ENCODE measurements at regions not wholly inside any gene's neighbourhood (a gene's known extent, or its start where the extent isn't known, plus 50 kb on each side); places are given as distances from the start of the nearest gene placed in this dataset.
A peak's percentile ranks its signal among the peaks of the same experiment; 100 is the strongest.

GRCh38 chr6:25147223-25147622 lies 132.0 kb upstream of the CARMIL1 start:
- Histone ChIP-seq H3K9ac (ENCODE audit: low read length) (no peak overlapping the region), H3K9me3 (ENCODE audit: control extremely low read depth in 1 of 3, control insufficient read depth in 2 of 3, insufficient read depth in 1 of 3, low read length in 2 of 3) (peaks cover 0 to 1% (median 0%) of the 10 kb centered on the region in 3 donors), H3K79me2 (ENCODE audit: control insufficient read depth, insufficient read depth, low read length) (no peaks in the 10 kb centered on the region), H3K4me3 (ENCODE audit: control extremely low read depth in 1 of 5, extremely low read depth in 1 of 5, insufficient read depth in 1 of 5, low read depth in 2 of 5, low read length in 4 of 5) (no peak overlapping the region), H4K20me1 (ENCODE audit: control insufficient read depth, insufficient read depth, low read length, poor library complexity, severe bottlenecking) (no peaks in the 10 kb centered on the region), H3K4me2 (replicated peaks; ENCODE audit: low read depth, low read length, poor library complexity, severe bottlenecking) (peak overlapping the region; percentile 43), H2AFZ (ENCODE audit: insufficient read depth, low read depth, low read length, poor library complexity, severe bottlenecking) (no peak overlapping the region), H3K36me3 (replicated peaks in 1 of 2; ENCODE audit: control extremely low read depth in 1 of 2, control insufficient read depth in 1 of 2, extremely low read depth in 1 of 2, insufficient read depth in 2 of 2, low read length in 1 of 2) (no peaks in the 10 kb centered on the region), H3K27ac (ENCODE audit: low read length in 2 of 2) (no peak overlapping the region), H3K27me3 (replicated peaks in 1 of 4; ENCODE audit: control extremely low read depth in 1 of 4, control insufficient read depth in 3 of 4, insufficient read depth in 4 of 4, low read length in 3 of 4) (no peaks in the 10 kb centered on the region), H3K4me1 (ENCODE audit: control insufficient read depth in 2 of 2, insufficient read depth in 2 of 2, low read length in 2 of 2) (peaks cover 6 to 16% of the 10 kb centered on the region in 2 donors)
- Mint-ChIP-seq H3K27ac (peak overlapping the region; percentile 41), H3K9me3 (ENCODE audit: insufficient read depth) (peaks cover 4% of the 10 kb centered on the region), H3K4me3 (peak overlapping the region; percentile 41), H3K27me3 (no peaks in the 10 kb centered on the region), H3K4me1 (peaks cover 22% of the 10 kb centered on the region)
- ChIA-PET CTCF (interaction anchor here (0.5 to 1.0 kb wide), 3 partner anchors 8 to 799 kb away, joined by 3 to 4 read pairs (median 4); no protein-coding TSS in a partner anchor), POLR2A (no interaction called here)
- ATAC-seq (ENCODE audit: low read depth) (peak; percentile 88), DNase-seq (peak; percentile 55)
- intact Hi-C loops (cut with micrococcal nuclease) = loop anchor here (1.0 to 5.0 kb wide), 2 partner anchors 9 to 815 kb away; partner anchors contain the start of gene TRIM38
- TF ChIP-seq EZH2 (IDR thresholded peaks at IDR 0.05; ENCODE audit: borderline replicate concordance, insufficient read depth, low read depth, low read length, poor library complexity, severe bottlenecking) (no peak), CTCF (IDR thresholded peaks at IDR 0.05) (no peak)

- no peaks in the 10 kb centered on the region for H3K36me3 ChIP-seq (replicated peaks in 1 of 2; ENCODE audit: control extremely low read depth in 1 of 2, control insufficient read depth in 1 of 2, extremely low read depth in 1 of 2, insufficient read depth in 2 of 2, low read length in 1 of 2)
- H3K4me3 Mint-ChIP-seq = no peak overlapping the region
- H4K20me1 ChIP-seq (ENCODE audit: control insufficient read depth, insufficient read depth, low read length, poor library complexity, severe bottlenecking) = no peaks in the 10 kb centered on the region
- H3K27ac Mint-ChIP-seq = no peak overlapping the region
- H3K4me3 ChIP-seq (ENCODE audit: control extremely low read depth in 1 of 5, extremely low read depth in 1 of 5, insufficient read depth in 1 of 5, low read depth in 2 of 5, low read length in 4 of 5) = no peak overlapping the region
- WGBS (ENCODE audit: insufficient coverage) = no CpG with 5 or more reads among the region's 1 CpG
- peaks cover 0 to 6% (median 1%) of the 10 kb centered on the region in 3 donors for H3K9me3 ChIP-seq (ENCODE audit: control extremely low read depth in 1 of 3, control insufficient read depth in 2 of 3, insufficient read depth in 1 of 3, low read length in 2 of 3)
- peaks cover 22% of the 10 kb centered on the region for H3K4me1 Mint-ChIP-seq
- ChIA-PET CTCF (no interaction called here), POLR2A (no interaction called here)
- TF ChIP-seq CTCF (IDR thresholded peaks at IDR 0.05) = no peak
- TF ChIP-seq EZH2 (IDR thresholded peaks at IDR 0.05; ENCODE audit: borderline replicate concordance, insufficient read depth, low read depth, low read length, poor library complexity, severe bottlenecking) = no peak
- peaks cover 4% of the 10 kb centered on the region for H3K9me3 Mint-ChIP-seq (ENCODE audit: insufficient read depth)
- no peaks in the 10 kb centered on the region for H3K27me3 Mint-ChIP-seq
- peaks cover 12 to 16% of the 10 kb centered on the region in 2 donors for H3K4me1 ChIP-seq (ENCODE audit: control insufficient read depth in 2 of 2, insufficient read depth in 2 of 2, low read length in 2 of 2)
- no peaks in the 10 kb centered on the region for H3K79me2 ChIP-seq (ENCODE audit: control insufficient read depth, insufficient read depth, low read length)
- no peak for DNase-seq
- H3K4me2 ChIP-seq (replicated peaks; ENCODE audit: low read depth, low read length, poor library complexity, severe bottlenecking) = no peak overlapping the region
- no peak overlapping the region for H3K27ac ChIP-seq (ENCODE audit: low read length in 2 of 2)
- ATAC-seq (ENCODE audit: low read depth) = no peak
- no peak overlapping the region for H2AFZ ChIP-seq (ENCODE audit: insufficient read depth, low read depth, low read length, poor library complexity, severe bottlenecking)
- intact Hi-C loops (cut with micrococcal nuclease) = no loop called here
- H3K9ac ChIP-seq (ENCODE audit: low read length) = no peak overlapping the region
- no peaks in the 10 kb centered on the region for H3K27me3 ChIP-seq (replicated peaks in 1 of 4; ENCODE audit: control extremely low read depth in 1 of 4, control insufficient read depth in 3 of 4, insufficient read depth in 4 of 4, low read length in 3 of 4)
Measured at GRCh38 chr6:25150031-25150430, 129.1 kb upstream of the CARMIL1 start.
